Ammon's horn (tissue), 1 donor: ENCODE measurements at regions not wholly inside any gene's neighbourhood (a gene's known extent, or its start where the extent isn't known, plus 50 kb on each side); places are given as distances from the start of the nearest gene placed in this dataset.

ENCODE experiments used
- DNase-seq: peaks from one replicate; pipeline ENCODE4 v3.0.0-alpha.2; 2016; ENCODE audit warnings: low spot score

- DNase-seq = no peak
Observed at GRCh38 chr1:172952516-172952915, 98.2 kb downstream of the TNFSF18 start.

DNA sequence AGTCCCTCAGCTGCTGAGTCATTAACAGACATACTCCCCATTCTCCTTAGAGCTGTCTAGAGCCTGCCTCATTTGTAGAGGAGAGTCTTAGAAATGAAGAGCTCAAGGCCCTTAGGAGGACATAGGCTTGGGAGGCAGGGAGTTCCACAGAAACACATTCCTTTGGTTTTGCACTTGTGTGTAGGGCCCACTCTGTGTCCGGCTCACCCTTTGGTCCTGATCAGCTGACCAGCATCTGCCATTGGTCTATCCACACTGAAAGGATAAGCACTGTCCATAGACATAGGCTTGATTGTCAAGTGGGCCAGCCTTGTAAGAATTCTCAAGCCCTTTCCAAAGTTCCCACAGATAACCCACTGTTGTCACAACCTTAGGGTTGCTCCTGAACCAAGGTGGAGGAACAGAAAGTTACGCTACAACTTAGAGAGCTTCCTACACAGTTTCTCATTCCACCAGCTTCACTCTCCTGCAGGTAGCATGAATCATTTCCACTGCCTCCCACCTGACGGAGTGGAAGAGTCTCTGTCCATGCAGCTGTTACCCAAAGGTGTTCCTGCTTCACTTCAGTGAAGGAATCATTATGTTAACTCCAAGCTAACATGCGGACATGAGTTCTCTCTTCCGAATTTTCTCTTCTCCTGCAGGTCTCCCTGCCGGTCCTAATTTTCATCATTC lies 96.1 kb downstream of the TNFSF18 start:
- DNase-seq = no peak

- no peak for DNase-seq
Observed at GRCh38 chr1:172955161-172955815, 95.5 kb downstream of the TNFSF18 start.

DNA sequence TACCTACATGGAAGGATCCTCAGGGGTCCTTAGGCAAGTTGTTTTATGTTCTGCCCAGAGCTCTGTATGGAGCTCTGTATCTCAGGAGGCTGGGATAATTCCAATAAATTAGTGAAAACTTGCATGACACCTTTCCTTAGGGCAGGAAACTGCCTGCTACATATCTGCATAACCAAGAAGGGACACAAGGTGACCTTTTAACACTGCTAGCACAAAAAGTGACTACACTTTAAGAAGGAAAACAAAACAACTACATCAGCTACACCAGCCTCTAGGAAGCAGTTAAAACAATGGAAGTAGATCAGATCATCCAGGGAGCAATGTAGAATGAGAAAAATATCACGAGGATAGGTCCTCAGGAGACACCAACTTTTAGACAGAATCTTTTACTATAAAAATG lies 93.9 kb downstream of the TNFSF18 start:
- DNase-seq = no peak

DNA sequence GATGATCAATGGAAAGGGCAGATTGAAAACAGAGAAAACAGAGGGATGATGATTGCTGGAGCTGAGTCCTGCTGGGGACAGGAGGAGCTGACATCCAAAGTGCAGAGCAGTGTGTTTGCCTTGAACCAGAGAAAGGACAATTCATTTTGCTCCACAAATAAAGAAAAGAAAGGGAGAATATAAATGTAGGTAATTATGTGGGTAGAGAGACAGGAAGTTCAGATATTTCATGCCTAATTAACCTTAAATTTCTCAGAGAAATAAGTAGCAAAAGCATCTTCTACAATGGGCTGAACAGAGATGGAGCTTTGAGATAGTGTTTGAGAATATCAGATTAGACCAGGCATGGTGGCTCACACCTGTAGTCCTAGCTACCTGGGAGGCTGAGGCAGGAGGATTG lies 93.2 kb downstream of the TNFSF18 start:
- no peak for DNase-seq

DNA sequence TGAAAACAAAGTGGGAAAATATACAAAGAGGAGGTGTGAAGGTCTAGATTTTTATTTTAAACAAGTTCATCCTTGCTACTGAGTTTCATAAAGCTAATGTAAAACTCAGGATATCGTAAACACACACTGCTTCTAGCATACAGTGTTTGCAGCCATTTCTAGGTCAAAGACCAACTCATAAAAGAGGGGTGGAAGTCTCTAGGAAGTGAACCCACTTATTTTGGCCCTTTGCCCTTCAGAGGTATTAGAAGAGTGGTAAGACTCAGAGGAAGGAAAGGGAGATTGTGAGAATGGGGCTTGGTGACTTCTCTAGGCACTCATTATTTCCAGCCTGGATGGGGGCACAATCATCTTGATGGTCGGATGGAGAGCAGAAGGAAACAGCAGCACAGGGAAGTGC lies 91.2 kb downstream of the TNFSF18 start:
- DNase-seq = no peak

DNA sequence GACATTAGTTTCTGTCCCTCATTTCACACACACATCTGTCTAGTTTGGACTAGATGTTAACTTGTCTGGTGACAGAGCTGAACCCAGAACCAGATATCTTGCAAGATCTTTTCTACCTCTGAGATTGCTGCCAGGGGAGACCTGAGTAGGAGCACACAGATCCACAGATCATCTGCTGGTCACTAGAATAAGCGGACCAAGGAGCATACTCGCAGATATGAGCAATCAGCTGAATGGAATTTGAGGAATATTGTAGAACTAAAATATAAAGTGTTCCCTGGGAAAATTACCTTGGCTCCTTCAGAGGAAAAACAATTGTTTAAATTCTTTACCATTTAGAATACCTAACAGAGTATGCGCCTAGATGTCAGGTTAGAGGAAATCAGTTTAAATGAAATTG lies 90.7 kb downstream of the TNFSF18 start:
- DNase-seq = no peak

- no peak for DNase-seq
Observed at GRCh38 chr1:172960454-172961208, 90.1 kb downstream of the TNFSF18 start.

DNA sequence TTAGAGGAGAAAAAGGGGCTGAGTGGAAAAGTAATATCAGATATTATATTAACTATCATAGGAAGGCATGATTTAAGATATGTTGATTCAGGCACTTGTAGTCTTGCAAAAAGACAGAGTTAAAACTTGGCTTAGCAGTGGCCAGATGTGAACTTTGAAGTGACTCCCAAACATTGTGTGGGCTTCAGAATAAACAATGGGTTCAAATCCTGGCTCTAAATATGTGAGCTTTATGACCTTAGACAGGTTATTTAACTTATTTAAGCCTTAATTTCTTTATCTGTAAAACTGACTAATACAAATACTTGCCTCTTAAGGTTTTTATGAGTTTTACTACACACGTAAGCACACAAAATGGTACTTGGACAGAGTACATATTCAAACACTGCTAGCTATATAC lies 85.9 kb downstream of the TNFSF18 start:
- no peak for DNase-seq

DNA sequence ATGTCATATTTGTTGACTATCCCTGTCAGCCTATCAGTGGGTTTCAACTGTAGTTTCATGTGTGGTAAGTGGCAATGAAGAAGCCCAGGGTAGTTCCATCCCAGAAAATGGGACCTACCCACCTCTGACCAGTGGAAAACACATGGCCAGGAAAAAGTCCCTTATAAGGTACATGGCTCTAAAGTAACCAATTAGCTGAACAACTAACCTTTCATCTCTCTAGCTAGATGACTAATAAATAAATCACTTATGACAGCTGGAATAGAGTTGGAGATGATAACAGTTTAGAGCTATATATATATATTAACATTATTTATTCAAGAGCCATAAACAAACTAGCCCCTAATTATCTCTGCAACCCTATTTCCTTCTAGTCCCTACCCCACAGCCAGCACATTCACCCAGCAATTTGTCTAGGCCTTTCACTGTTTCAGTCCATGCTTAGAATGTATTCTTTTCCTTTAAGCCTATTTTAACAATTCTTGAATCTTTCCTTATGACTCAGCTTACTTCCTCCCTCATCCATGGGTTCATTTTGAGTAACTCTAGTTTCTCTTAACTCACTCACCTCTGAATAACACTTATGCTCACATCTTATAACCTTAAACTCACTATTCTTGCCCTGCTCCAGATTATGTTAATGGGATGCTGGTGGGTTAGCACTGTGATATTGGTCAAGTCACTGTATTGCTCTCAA lies 83.7 kb downstream of the TNFSF18 start:
- no peak for DNase-seq

GRCh38 chr1:172967936-172968335 lies 82.8 kb downstream of the TNFSF18 start:
- DNase-seq = no peak

DNA sequence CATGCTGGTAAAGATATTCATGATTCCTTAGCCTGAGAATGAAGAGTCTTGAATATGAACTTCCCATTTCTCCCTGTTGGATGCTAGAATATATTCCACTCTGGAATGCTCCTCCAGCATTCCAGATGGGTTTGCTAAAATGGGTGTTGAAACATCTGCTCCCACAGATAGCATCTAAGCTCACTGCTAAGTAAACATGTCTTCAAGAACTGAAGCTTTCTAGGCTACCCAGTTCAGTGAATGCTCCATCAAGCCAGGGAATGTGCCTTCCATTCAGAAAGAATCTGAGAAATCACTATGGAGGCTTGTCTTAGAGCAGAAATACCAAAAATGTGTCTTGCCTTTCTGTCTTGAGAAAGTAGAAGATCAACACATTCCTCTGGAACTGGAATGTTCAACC lies 81.1 kb downstream of the TNFSF18 start:
- DNase-seq = no peak

GRCh38 chr1:172970186-172970585 lies 80.6 kb downstream of the TNFSF18 start:
- no peak for DNase-seq

GRCh38 chr1:172971241-172971640 lies 79.5 kb downstream of the TNFSF18 start:
- no peak for DNase-seq

DNA sequence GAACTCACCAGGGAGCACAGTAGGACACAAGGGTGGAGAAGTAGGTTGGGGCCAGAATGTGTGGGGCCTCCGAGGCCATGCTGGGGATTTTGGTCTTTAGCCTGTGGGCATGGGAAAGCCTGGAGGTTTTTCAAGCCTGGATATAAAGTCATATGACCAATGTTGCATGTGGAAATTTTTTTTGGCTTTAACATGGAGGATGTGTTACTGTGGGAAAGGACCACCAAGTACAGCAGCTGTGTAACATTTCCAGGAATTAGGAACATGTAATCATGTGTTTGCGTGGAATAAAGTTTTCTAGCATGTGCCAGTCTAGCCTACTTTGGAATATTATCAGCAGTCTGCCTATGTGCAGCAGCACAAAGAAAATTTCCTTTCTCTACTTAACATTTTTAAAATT lies 78.5 kb downstream of the TNFSF18 start:
- no peak for DNase-seq

DNA sequence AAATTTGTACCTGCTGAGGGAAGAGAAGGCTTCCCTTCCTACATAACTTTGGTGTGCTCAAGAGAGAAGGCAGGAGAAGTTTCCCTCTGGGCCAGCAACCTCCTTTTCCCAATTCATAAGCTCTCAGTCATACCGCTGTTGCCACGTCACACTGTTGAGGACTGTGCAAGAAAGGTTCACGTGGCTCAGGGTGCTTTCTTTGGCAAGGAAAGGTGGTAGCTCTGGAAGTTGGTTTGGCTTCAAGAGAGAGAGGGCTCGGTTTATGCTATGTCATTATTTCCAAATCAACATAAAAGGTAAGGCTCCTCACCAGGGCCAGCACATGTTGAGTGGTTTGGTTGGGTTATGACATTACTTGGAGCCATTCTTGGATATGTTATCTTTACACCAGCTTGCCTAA lies 77.3 kb downstream of the TNFSF18 start:
- DNase-seq = no peak

DNA sequence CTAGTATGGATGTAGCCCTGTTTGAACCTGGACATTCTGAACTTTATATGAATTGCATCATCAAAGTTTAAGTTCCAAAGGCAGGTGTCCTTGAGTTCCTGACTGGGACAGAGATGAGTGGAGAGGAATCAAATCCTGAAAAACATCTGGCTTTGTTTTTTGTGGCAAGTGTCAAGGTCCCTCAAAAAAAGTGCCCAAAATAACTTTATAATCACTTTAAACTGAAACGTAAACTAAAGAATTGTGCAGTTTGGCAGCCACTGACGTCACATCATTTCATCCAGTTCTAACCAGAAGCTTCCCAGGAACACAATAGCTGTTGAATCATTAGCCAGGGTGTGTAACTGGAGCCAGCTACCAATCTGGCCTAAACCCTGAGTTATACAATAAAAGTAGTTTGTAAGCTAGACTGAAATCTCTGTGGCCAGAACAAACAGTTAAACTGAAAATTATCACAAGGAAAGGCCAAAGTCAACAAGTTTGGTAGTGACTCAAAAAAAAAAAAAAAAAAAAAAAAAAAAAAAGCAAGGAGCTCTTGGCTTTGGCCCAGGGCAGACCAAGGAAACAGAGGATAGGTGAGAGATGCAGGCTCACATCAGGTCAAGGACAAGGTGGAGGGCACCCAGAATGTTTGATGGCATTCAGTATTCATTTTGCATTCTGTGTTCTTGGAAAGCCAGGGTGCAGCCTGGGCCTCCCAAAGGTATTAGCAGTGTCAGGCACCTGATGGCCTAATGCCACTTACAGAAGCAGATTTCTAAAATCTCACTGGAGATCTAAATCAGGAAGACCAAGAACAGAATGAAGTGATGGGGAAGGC lies 74.3 kb downstream of the TNFSF18 start:
- no peak for DNase-seq

GRCh38 chr1:172977296-172978017 lies 73.3 kb downstream of the TNFSF18 start:
- no peak for DNase-seq

DNA sequence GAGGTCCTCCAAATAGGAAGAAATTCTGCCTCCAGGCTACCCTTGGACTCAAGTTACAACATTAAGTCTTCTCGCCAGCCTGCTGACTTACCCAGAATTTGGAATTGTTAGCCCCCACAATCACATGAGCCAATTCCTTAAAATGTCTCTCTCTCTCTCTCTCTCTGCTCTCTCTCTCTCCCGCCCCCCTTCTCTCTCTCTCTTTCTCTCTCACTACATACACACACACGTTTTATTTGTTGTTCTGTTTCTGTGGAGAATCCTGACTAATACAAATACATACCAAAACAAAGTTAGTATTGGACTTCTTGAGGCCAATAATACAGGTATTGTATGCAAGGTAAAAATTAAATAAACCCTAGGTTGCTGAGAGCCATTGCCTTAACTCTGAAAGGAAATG lies 72.1 kb downstream of the TNFSF18 start:
- DNase-seq = no peak

- DNase-seq = no peak
Observed at GRCh38 chr1:172979828-172980227, 70.9 kb downstream of the TNFSF18 start.

GRCh38 chr1:172980456-172980855 lies 70.3 kb downstream of the TNFSF18 start:
- no peak for DNase-seq
